GM18870 (cell line): ENCODE measurements at regions not wholly inside any gene's neighbourhood (a gene's known extent, or its start where the extent isn't known, plus 50 kb on each side); places are given as distances from the start of the nearest gene placed in this dataset.

Source experiments
- ATAC-seq: cut with Tn5 transposase; IDR thresholded peaks from one replicate; pipeline ENCODE4 v1.9.1; 2021; ENCODE audit warnings: moderate library complexity; ENCODE audit not compliant: unreplicated experiment

GRCh38 chr14:53563628-53564027 is 393.0 kb downstream of the BMP4 start:
- no peak for ATAC-seq

GRCh38 chr14:53553221-53553620 is 400.1 kb upstream of the DDHD1 start:
- no peak for ATAC-seq

GRCh38 chr14:53551862-53552261 is 398.7 kb upstream of the DDHD1 start:
- ATAC-seq = no peak

- ATAC-seq = no peak
Measured at GRCh38 chr14:53550776-53551175, 397.7 kb upstream of the DDHD1 start.

- ATAC-seq = no peak
Measured at GRCh38 chr14:53549956-53550355, 396.8 kb upstream of the DDHD1 start.

GRCh38 chr14:53547593-53547992 is 394.5 kb upstream of the DDHD1 start:
- ATAC-seq = no peak

GRCh38 chr14:53545217-53545616 is 392.1 kb upstream of the DDHD1 start:
- peak; percentile 67 for ATAC-seq

- ATAC-seq = no peak
Measured at GRCh38 chr14:53542732-53543131, 389.6 kb upstream of the DDHD1 start.

GRCh38 chr14:53541411-53541810 is 388.3 kb upstream of the DDHD1 start:
- no peak for ATAC-seq

- ATAC-seq = no peak
Measured at GRCh38 chr14:53539489-53540126, 386.5 kb upstream of the DDHD1 start.

GRCh38 chr14:53538316-53538881 is 385.3 kb upstream of the DDHD1 start:
- no peak for ATAC-seq

GRCh38 chr14:53537422-53538315 is 384.5 kb upstream of the DDHD1 start:
- ATAC-seq = no peak

- ATAC-seq = no peak
Measured at GRCh38 chr14:53536446-53536845, 383.3 kb upstream of the DDHD1 start.

- ATAC-seq = no peak
Measured at GRCh38 chr14:53534841-53535240, 381.7 kb upstream of the DDHD1 start.

- no peak for ATAC-seq
Measured at GRCh38 chr14:53533384-53533970, 380.4 kb upstream of the DDHD1 start.

GRCh38 chr14:53532853-53533252 is 379.7 kb upstream of the DDHD1 start:
- ATAC-seq = no peak

- ATAC-seq = no peak
Measured at GRCh38 chr14:53531730-53532129, 378.6 kb upstream of the DDHD1 start.

GRCh38 chr14:53531156-53531555 is 378.0 kb upstream of the DDHD1 start:
- no peak for ATAC-seq

GRCh38 chr14:53529519-53529918 is 376.4 kb upstream of the DDHD1 start:
- no peak for ATAC-seq

GRCh38 chr14:53528185-53528671 is 375.1 kb upstream of the DDHD1 start:
- ATAC-seq = no peak

- no peak for ATAC-seq
Measured at GRCh38 chr14:53526200-53526599, 373.1 kb upstream of the DDHD1 start.
